ENCODE measurements at regions not wholly inside any gene's neighbourhood (a gene's known extent, or its start where the extent isn't known, plus 50 kb on each side); places are given as distances from the start of the nearest gene placed in this dataset.

DNA sequence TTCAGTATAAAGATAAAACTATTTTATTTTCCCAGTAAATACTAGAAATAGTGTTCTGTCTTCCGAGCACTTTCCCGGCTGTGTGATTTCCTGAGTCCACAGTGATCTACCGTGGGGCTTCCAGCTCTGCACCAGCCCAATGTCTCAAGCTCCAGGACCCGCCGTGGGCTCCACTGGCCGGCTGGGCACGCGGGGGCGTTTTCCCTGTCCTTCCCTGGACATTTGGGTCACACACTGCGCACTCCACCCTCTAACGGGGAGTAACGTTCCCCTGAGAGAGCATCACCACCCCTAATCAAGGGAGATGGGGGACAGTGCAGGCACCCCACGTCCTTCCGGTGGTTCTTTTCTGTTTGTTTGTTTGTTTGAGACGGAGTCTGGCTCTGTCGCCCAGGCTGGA is 844.6 kb upstream of the FRG1 start:
- TF ChIP-seq, protein P1, sequence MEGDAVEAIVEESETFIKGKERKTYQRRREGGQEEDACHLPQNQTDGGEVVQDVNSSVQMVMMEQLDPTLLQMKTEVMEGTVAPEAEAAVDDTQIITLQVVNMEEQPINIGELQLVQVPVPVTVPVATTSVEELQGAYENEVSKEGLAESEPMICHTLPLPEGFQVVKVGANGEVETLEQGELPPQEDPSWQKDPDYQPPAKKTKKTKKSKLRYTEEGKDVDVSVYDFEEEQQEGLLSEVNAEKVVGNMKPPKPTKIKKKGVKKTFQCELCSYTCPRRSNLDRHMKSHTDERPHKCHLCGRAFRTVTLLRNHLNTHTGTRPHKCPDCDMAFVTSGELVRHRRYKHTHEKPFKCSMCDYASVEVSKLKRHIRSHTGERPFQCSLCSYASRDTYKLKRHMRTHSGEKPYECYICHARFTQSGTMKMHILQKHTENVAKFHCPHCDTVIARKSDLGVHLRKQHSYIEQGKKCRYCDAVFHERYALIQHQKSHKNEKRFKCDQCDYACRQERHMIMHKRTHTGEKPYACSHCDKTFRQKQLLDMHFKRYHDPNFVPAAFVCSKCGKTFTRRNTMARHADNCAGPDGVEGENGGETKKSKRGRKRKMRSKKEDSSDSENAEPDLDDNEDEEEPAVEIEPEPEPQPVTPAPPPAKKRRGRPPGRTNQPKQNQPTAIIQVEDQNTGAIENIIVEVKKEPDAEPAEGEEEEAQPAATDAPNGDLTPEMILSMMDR (IDR thresholded peaks at IDR 0.05): no peak
- TF ChIP-seq POLR2A (IDR thresholded peaks at IDR 0.05): no peak
